ENCODE measurements at regions not wholly inside any gene's neighbourhood (a gene's known extent, or its start where the extent isn't known, plus 50 kb on each side); places are given as distances from the start of the nearest gene placed in this dataset.

GRCh38 chr13:30359991-30360390, 52.6 kb upstream of the KATNAL1 start:
- in situ Hi-C loops (cut with HindIII; ENCODE audit: low pct_ligation_motif_present, low pct_unique_long_range_greater_than_20kb, low sequenced_read_pairs): no loop called here
- no peak for DNase-seq

DNA sequence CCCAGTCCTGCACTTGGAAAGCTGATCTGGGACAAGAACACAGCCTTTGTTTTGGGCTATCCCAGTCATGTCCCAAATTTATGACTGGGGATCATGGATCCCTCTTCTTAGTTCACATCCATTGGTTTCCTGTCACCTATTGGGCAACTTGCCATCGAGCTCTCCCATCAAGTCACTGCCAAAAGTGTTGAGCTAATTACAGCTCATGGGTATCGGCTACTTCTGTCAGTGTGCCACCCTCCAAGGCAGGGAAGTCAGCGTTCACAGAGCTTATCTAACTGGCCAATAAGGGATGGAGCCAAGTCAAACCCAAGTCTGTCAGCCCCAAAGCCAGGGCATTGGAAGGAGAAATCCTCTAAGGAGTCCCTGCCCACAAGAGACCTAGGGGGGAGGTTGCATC, 53.2 kb upstream of the KATNAL1 start:
- DNase-seq: no peak
- in situ Hi-C loops (cut with HindIII; ENCODE audit: low pct_ligation_motif_present, low pct_unique_long_range_greater_than_20kb, low sequenced_read_pairs): no loop called here

- in situ Hi-C loops (cut with HindIII; ENCODE audit: low pct_ligation_motif_present, low pct_unique_long_range_greater_than_20kb, low sequenced_read_pairs): no loop called here
- DNase-seq: no peak
These were observed 54.8 kb upstream of the KATNAL1 start for GRCh38 chr13:30362005-30362788.

GRCh38 chr13:30362869-30363268, 55.5 kb upstream of the KATNAL1 start:
- DNase-seq: no peak
- in situ Hi-C loops (cut with HindIII; ENCODE audit: low pct_ligation_motif_present, low pct_unique_long_range_greater_than_20kb, low sequenced_read_pairs): no loop called here

DNA sequence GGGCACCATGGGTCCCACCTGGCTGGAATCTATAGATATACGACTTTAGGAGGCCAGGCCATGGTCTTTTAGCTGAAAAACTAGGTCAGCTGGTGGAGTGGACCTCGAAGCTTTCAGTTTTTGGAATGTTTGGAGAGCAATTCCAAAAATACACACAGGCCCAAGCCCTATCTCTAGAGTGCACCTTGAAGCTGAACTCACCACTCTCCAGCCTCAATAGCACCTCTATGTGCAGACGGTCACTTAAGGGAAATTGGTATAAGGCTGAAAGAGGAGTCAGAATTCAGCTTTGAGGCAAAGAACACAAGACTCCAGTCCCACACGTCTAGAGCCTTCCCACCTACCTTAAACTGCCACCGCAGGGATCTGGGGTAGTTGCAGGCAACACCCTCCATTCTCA, 56.4 kb upstream of the KATNAL1 start:
- in situ Hi-C loops (cut with HindIII; ENCODE audit: low pct_ligation_motif_present, low pct_unique_long_range_greater_than_20kb, low sequenced_read_pairs): no loop called here
- no peak for DNase-seq

DNA sequence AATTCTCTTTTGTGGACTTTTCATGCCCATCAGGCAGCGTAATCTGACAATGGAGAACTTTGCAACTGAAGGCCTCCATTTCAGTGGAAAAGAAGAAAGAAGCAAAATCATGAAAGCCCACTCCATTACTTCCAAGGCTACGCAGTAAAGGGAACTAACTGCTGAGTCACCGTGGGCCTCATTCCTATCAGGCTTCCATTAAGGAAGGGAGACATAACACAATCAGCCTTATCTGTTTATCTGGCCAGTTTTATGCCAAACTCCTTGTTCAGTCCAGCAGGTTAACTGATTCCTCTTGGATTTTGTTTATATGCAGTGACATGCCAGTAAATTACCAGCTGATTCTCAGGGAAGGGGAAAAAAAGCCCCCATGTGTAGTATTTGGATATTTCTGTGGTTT, 56.8 kb upstream of the KATNAL1 start:
- in situ Hi-C loops (cut with HindIII; ENCODE audit: low pct_ligation_motif_present, low pct_unique_long_range_greater_than_20kb, low sequenced_read_pairs): no loop called here
- no peak for DNase-seq

DNA sequence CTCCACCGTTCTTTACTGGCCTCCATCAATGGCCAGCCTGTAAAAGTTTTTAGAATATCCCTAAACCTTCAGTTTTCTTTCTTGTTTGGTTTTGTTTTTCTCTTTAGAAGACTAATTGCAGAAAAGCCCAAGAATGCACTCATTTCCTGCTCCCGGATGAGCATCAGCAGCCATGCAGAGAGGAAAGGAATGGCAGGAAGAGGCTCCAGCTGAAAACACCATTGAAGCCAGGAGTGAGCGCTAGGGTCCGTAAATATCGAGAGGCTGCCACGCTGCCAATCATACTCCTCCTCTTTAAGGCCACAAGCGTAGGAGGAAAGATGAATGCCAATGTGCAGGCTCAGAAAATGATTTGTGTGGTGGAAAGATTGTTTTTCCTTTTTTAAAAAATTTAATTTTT, 57.4 kb upstream of the UBE2L5 start:
- in situ Hi-C loops (cut with HindIII; ENCODE audit: low pct_ligation_motif_present, low pct_unique_long_range_greater_than_20kb, low sequenced_read_pairs): no loop called here
- DNase-seq: no peak

DNA sequence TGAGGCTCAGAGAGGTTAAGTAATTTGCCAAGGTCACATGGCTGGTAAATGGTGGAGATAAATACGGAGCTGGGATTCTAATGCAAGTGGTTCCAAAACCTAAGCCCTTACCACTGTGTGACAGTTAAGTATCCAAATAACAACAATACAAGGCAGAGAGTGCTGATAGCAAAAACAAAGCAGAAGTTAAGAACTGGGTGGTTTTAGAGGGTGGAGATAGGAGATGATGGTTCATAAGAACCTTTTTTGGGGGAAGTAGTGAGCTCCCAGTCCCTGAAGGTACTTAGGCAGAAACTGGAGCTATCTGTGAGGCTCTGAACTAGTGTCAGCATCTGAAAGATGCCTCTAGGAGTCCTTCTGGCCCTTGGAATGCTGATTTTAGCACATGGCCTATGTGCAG, 56.2 kb upstream of the UBE2L5 start:
- no peak for DNase-seq
- in situ Hi-C loops (cut with HindIII; ENCODE audit: low pct_ligation_motif_present, low pct_unique_long_range_greater_than_20kb, low sequenced_read_pairs): no loop called here

DNA sequence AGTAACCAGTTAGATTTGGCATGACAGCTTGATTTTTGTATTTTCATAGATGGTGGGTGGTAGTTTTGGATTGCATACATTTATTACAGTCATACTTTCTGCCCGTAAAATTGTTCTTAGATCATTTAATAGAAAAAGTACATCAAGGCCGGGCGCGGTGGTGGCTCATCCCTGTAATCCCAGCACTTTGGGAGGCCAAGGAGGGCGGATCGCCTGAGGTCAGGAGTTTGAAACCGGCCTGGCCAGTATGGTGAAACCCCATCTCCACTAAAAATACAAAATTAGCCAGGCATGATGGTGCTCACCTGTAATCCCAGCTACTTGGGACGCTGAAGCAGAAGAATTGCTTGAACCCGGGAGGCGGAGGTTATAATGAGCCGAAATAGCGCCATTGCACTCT, 55.0 kb upstream of the UBE2L5 start:
- in situ Hi-C loops (cut with HindIII; ENCODE audit: low pct_ligation_motif_present, low pct_unique_long_range_greater_than_20kb, low sequenced_read_pairs): no loop called here
- DNase-seq: no peak

- in situ Hi-C loops (cut with HindIII; ENCODE audit: low pct_ligation_motif_present, low pct_unique_long_range_greater_than_20kb, low sequenced_read_pairs): no loop called here
- DNase-seq: no peak
These were observed 52.1 kb upstream of the UBE2L5 start for GRCh38 chr13:30370146-30370545.

GRCh38 chr13:30370916-30371521, 51.3 kb upstream of the UBE2L5 start:
- in situ Hi-C loops (cut with HindIII; ENCODE audit: low pct_ligation_motif_present, low pct_unique_long_range_greater_than_20kb, low sequenced_read_pairs): no loop called here

DNA sequence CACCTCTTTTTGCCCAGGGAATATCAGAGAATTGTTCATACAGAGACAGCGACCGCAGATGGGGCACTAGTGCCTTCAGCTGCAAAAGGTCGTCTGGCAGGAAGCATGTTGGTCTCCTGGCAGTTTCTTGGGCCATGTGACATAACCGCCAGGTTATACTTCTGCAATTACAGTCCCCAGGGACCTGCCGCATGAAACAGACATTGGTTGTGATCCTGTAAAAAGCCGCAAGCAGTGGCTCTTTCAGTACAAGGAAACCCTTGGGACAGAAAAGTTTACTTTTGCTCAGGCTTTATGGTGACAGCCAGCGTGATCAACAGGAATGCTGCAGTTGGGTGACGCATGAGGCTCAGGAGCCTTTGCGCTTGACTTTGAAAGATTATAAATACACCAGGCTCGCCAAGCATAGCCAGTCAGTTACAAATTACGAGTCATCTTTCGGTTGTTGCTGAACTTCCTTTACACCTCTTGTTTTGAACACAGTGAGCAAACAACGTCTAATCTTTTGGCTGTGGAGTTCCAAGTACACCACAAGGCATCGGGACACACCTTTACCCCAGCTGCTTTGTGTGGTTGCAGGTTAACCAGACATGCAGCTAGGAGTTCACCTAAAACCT, 50.5 kb upstream of the UBE2L5 start:
- in situ Hi-C loops (cut with HindIII; ENCODE audit: low pct_ligation_motif_present, low pct_unique_long_range_greater_than_20kb, low sequenced_read_pairs): no loop called here
- peak; percentile 42 for DNase-seq

More at GRCh38 chr13:30370916-30371521, 51.3 kb upstream of the UBE2L5 start:
- DNase-seq: no peak

Measured in ACHN (cell line).